Effector memory CD8-positive, alpha-beta T cell (primary cell): ENCODE measurements at regions not wholly inside any gene's neighbourhood (a gene's known extent, or its start where the extent isn't known, plus 50 kb on each side); places are given as distances from the start of the nearest gene placed in this dataset.
"Not testable (repeated sequence)": the region's sequence is repeated elsewhere in the genome, so short reads cannot be mapped to it uniquely, and the experiment has no call there.

Experiments used
- ATAC-seq: fragments of 150-1000 bp; cut with Tn5 transposase; replicated peaks from 2 replicates; pipeline ENCODE4 v1.10.0; 2021; ENCODE audit warnings: mild to moderate bottlenecking, moderate library complexity
- DNase-seq, 3 experiments: peaks; one replicate each; pipeline ENCODE4 v3.0.0; 2021
- H3K27ac Mint-ChIP-seq, 2 donors: one replicate each; pipeline ENCODE4 v1.8.0; 2022; ENCODE audit warnings: mild to moderate bottlenecking in 2 of 2, mixed read lengths in 2 of 2, moderate library complexity in 2 of 2
- H3K27me3 Mint-ChIP-seq, 2 donors: one replicate each; pipeline ENCODE4 v1.8.0; 2022; ENCODE audit warnings: mixed read lengths in 2 of 2
- H3K36me3 Mint-ChIP-seq: one replicate; pipeline ENCODE4 v1.8.0; 2022; ENCODE audit warnings: mild to moderate bottlenecking, moderate library complexity, mixed read lengths; ENCODE audit not compliant: insufficient read depth
- H3K4me1 Mint-ChIP-seq, 2 donors: one replicate each; pipeline ENCODE4 v1.8.0; 2022; ENCODE audit warnings: low read depth in 2 of 2, mixed read lengths in 2 of 2
- H3K4me3 Mint-ChIP-seq, 2 donors: one replicate each; pipeline ENCODE4 v1.8.0; 2022; ENCODE audit warnings: mild to moderate bottlenecking in 2 of 2, mixed read lengths in 2 of 2, moderate library complexity in 2 of 2
- H3K9me3 Mint-ChIP-seq, 2 donors: one replicate each; pipeline ENCODE4 v1.8.0; 2022; ENCODE audit warnings: mixed read lengths in 2 of 2

GRCh38 chr5:61215996-61216395 lies 53.7 kb upstream of the SMIM15 start:
- ATAC-seq (no peak), DNase-seq (no peak)
- peaks cover 25 to 26% of the 10 kb centered on the region in 2 donors for H3K27me3 Mint-ChIP-seq
- H3K27ac Mint-ChIP-seq, result no peak overlapping the region
- H3K4me1 Mint-ChIP-seq, result no peaks in the 10 kb centered on the region
- no peaks in the 10 kb centered on the region for H3K9me3 Mint-ChIP-seq
- H3K36me3 Mint-ChIP-seq, result no peaks in the 10 kb centered on the region
- H3K4me3 Mint-ChIP-seq, result no peak overlapping the region

- peaks cover 25 to 26% of the 10 kb centered on the region in 2 donors for H3K27me3 Mint-ChIP-seq
- no peaks in the 10 kb centered on the region for H3K36me3 Mint-ChIP-seq
- ATAC-seq (no peak), DNase-seq (no peak)
- H3K27ac Mint-ChIP-seq, result no peak overlapping the region
- H3K4me1 Mint-ChIP-seq, result no peaks in the 10 kb centered on the region
- no peak overlapping the region for H3K4me3 Mint-ChIP-seq
- no peaks in the 10 kb centered on the region for H3K9me3 Mint-ChIP-seq
Observed at GRCh38 chr5:61216741-61217140, 54.5 kb upstream of the SMIM15 start.

- peaks cover 25 to 26% of the 10 kb centered on the region in 2 donors for H3K27me3 Mint-ChIP-seq
- ATAC-seq (no peak), DNase-seq (no peak)
- H3K36me3 Mint-ChIP-seq, result no peaks in the 10 kb centered on the region
- no peaks in the 10 kb centered on the region for H3K4me1 Mint-ChIP-seq
- H3K4me3 Mint-ChIP-seq, result no peak overlapping the region
- H3K27ac Mint-ChIP-seq, result no peak overlapping the region
- no peaks in the 10 kb centered on the region for H3K9me3 Mint-ChIP-seq
Observed at GRCh38 chr5:61217214-61217613, 54.9 kb upstream of the SMIM15 start.

GRCh38 chr5:61228229-61228628 lies 66.0 kb upstream of the SMIM15 start:
- DNase-seq (no peak), ATAC-seq (no peak)
- no peaks in the 10 kb centered on the region for H3K36me3 Mint-ChIP-seq
- H3K9me3 Mint-ChIP-seq, result no peaks in the 10 kb centered on the region
- H3K4me1 Mint-ChIP-seq, result peaks cover 0 to 5% of the 10 kb centered on the region in 2 donors
- no peak overlapping the region for H3K4me3 Mint-ChIP-seq
- H3K27ac Mint-ChIP-seq, result no peak overlapping the region
- peaks cover 0 to 7% of the 10 kb centered on the region in 2 donors for H3K27me3 Mint-ChIP-seq

GRCh38 chr5:61228691-61229280 lies 66.5 kb upstream of the SMIM15 start:
- H3K27me3 Mint-ChIP-seq, result peaks cover 0 to 7% of the 10 kb centered on the region in 2 donors
- no peak overlapping the region for H3K27ac Mint-ChIP-seq
- ATAC-seq (no peak), DNase-seq (no peak)
- no peaks in the 10 kb centered on the region for H3K9me3 Mint-ChIP-seq
- H3K4me3 Mint-ChIP-seq, result no peak overlapping the region
- no peaks in the 10 kb centered on the region for H3K36me3 Mint-ChIP-seq
- peaks cover 0 to 5% of the 10 kb centered on the region in 2 donors for H3K4me1 Mint-ChIP-seq

- peaks cover 0 to 7% of the 10 kb centered on the region in 2 donors for H3K27me3 Mint-ChIP-seq
- no peak overlapping the region for H3K27ac Mint-ChIP-seq
- no peaks in the 10 kb centered on the region for H3K9me3 Mint-ChIP-seq
- H3K4me3 Mint-ChIP-seq, result no peak overlapping the region
- no peaks in the 10 kb centered on the region for H3K36me3 Mint-ChIP-seq
- DNase-seq (no peak), ATAC-seq (no peak)
- H3K4me1 Mint-ChIP-seq, result peaks cover 0 to 5% of the 10 kb centered on the region in 2 donors
Observed at GRCh38 chr5:61229416-61229815, 67.1 kb upstream of the SMIM15 start.

GRCh38 chr5:61230492-61230891 lies 68.2 kb upstream of the SMIM15 start:
- ATAC-seq, result no peak
- no peaks in the 10 kb centered on the region for H3K36me3 Mint-ChIP-seq
- H3K4me3 Mint-ChIP-seq, result no peak overlapping the region
- peaks cover 0 to 5% of the 10 kb centered on the region in 2 donors for H3K4me1 Mint-ChIP-seq
- peaks cover 0 to 7% of the 10 kb centered on the region in 2 donors for H3K27me3 Mint-ChIP-seq
- no peak overlapping the region for H3K27ac Mint-ChIP-seq
- no peak for DNase-seq
- H3K9me3 Mint-ChIP-seq, result no peaks in the 10 kb centered on the region

- no peak overlapping the region for H3K4me3 Mint-ChIP-seq
- H3K36me3 Mint-ChIP-seq, result no peaks in the 10 kb centered on the region
- DNase-seq, result no peak
- H3K4me1 Mint-ChIP-seq, result peaks cover 0 to 5% of the 10 kb centered on the region in 2 donors
- peaks cover 0 to 7% of the 10 kb centered on the region in 2 donors for H3K27me3 Mint-ChIP-seq
- no peak for ATAC-seq
- no peaks in the 10 kb centered on the region for H3K9me3 Mint-ChIP-seq
- H3K27ac Mint-ChIP-seq, result no peak overlapping the region
Observed at GRCh38 chr5:61231813-61232212, 69.5 kb upstream of the SMIM15 start.

- H3K27me3 Mint-ChIP-seq, result peaks cover 0 to 7% of the 10 kb centered on the region in 2 donors
- no peak overlapping the region for H3K27ac Mint-ChIP-seq
- DNase-seq (no peak), ATAC-seq (no peak)
- H3K36me3 Mint-ChIP-seq, result no peaks in the 10 kb centered on the region
- peaks cover 0 to 5% of the 10 kb centered on the region in 2 donors for H3K4me1 Mint-ChIP-seq
- H3K4me3 Mint-ChIP-seq, result no peak overlapping the region
- H3K9me3 Mint-ChIP-seq, result no peaks in the 10 kb centered on the region
Observed at GRCh38 chr5:61232490-61233050, 70.3 kb upstream of the SMIM15 start.

- H3K27ac Mint-ChIP-seq, result no peak overlapping the region
- ATAC-seq (no peak), DNase-seq (no peak)
- H3K4me3 Mint-ChIP-seq, result no peak overlapping the region
- H3K4me1 Mint-ChIP-seq, result peaks cover 0 to 5% of the 10 kb centered on the region in 2 donors
- H3K36me3 Mint-ChIP-seq, result no peaks in the 10 kb centered on the region
- H3K9me3 Mint-ChIP-seq, result no peaks in the 10 kb centered on the region
- H3K27me3 Mint-ChIP-seq, result peaks cover 0 to 19% of the 10 kb centered on the region in 2 donors
Observed at GRCh38 chr5:61234019-61234418, 71.8 kb upstream of the SMIM15 start.

GRCh38 chr5:61236715-61237114 lies 74.4 kb upstream of the SMIM15 start:
- not testable (repeated sequence) for ATAC-seq, DNase-seq, H3K4me1 Mint-ChIP-seq, H3K4me3 Mint-ChIP-seq, H3K36me3 Mint-ChIP-seq, H3K9me3 Mint-ChIP-seq, H3K27ac Mint-ChIP-seq
- peaks cover 17 to 28% of the 10 kb centered on the region in 2 donors for H3K27me3 Mint-ChIP-seq

- H3K9me3 Mint-ChIP-seq, result no peaks in the 10 kb centered on the region
- no peaks in the 10 kb centered on the region for H3K36me3 Mint-ChIP-seq
- H3K4me3 Mint-ChIP-seq, result no peak overlapping the region
- DNase-seq, result no peak
- no peak for ATAC-seq
- peaks cover 17 to 24% of the 10 kb centered on the region in 2 donors for H3K27me3 Mint-ChIP-seq
- H3K27ac Mint-ChIP-seq, result no peak overlapping the region
- no peaks in the 10 kb centered on the region for H3K4me1 Mint-ChIP-seq
Observed at GRCh38 chr5:61245486-61245885, 83.2 kb upstream of the SMIM15 start.

- H3K4me1 Mint-ChIP-seq, result no peaks in the 10 kb centered on the region
- DNase-seq, result no peak
- peaks cover 17 to 22% of the 10 kb centered on the region in 2 donors for H3K27me3 Mint-ChIP-seq
- no peak for ATAC-seq
- H3K27ac Mint-ChIP-seq, result no peak overlapping the region
- H3K4me3 Mint-ChIP-seq, result no peak overlapping the region
- no peaks in the 10 kb centered on the region for H3K9me3 Mint-ChIP-seq
- no peaks in the 10 kb centered on the region for H3K36me3 Mint-ChIP-seq
Observed at GRCh38 chr5:61245936-61246335, 83.7 kb upstream of the SMIM15 start.

GRCh38 chr5:61246768-61247307 lies 84.6 kb upstream of the SMIM15 start:
- Mint-ChIP-seq H3K9me3 (no peaks in the 10 kb centered on the region), H3K4me3 (no peak overlapping the region)

More at GRCh38 chr5:61246768-61247307, 84.6 kb upstream of the SMIM15 start:
- DNase-seq, result no peak
- H3K27me3 Mint-ChIP-seq, result peaks cover 10 to 13% of the 10 kb centered on the region in 2 donors
- no peaks in the 10 kb centered on the region for H3K4me1 Mint-ChIP-seq
- H3K27ac Mint-ChIP-seq, result no peak overlapping the region
- no peak for ATAC-seq
- H3K36me3 Mint-ChIP-seq, result no peaks in the 10 kb centered on the region
